H9 (cell line): ENCODE measurements at regions not wholly inside any gene's neighbourhood (a gene's known extent, or its start where the extent isn't known, plus 50 kb on each side); places are given as distances from the start of the nearest gene placed in this dataset.

Source experiments
- DNase-seq: peaks from one replicate; pipeline ENCODE4 v3.0.0-alpha.2; 2017
- H2AFZ ChIP-seq: one replicate; pipeline ENCODE4 v1.6.1; 2013; ENCODE audit warnings: mild to moderate bottlenecking, low read length, control low read depth, moderate library complexity
- H2AK5ac ChIP-seq: 2 replicates; pipeline ENCODE4 v1.6.1; 2013; ENCODE audit warnings: low read length, control low read depth, mixed read lengths; ENCODE audit not compliant: insufficient read length
- H2BK120ac ChIP-seq: one replicate; pipeline ENCODE4 v1.6.1; 2013; ENCODE audit warnings: low read depth, mild to moderate bottlenecking, low read length, control low read depth, inconsistent platforms; ENCODE audit not compliant: poor library complexity, severe bottlenecking
- H2BK12ac ChIP-seq: 2 replicates; pipeline ENCODE4 v1.6.1; 2013; ENCODE audit warnings: low read length, control low read depth, mixed read lengths, low read depth; ENCODE audit not compliant: insufficient read length
- H2BK15ac ChIP-seq: 2 replicates; pipeline ENCODE4 v1.6.1; 2013; ENCODE audit warnings: low read depth, low read length, control low read depth
- H2BK20ac ChIP-seq: one replicate; pipeline ENCODE4 v1.6.1; 2013; ENCODE audit warnings: low read depth, mild to moderate bottlenecking, low read length, control low read depth, inconsistent platforms; ENCODE audit not compliant: poor library complexity, severe bottlenecking
- H2BK5ac ChIP-seq: 2 replicates; pipeline ENCODE4 v1.6.1; 2013; ENCODE audit warnings: low read length, control low read depth, mixed read lengths; ENCODE audit not compliant: insufficient read length
- H3K14ac ChIP-seq: 2 replicates; pipeline ENCODE4 v1.6.1; 2013; ENCODE audit warnings: low read length, control low read depth; ENCODE audit not compliant: insufficient read depth
- H3K18ac ChIP-seq: 2 replicates; pipeline ENCODE4 v1.6.1; 2013; ENCODE audit warnings: low read depth, mild to moderate bottlenecking, mixed read lengths, low read length, control low read depth; ENCODE audit not compliant: insufficient read length
- H3K23ac ChIP-seq: 2 replicates; pipeline ENCODE4 v1.6.1; 2013; ENCODE audit warnings: low read length, control low read depth, mixed read lengths, low read depth; ENCODE audit not compliant: insufficient read length
- H3K23me2 ChIP-seq: 2 replicates; pipeline ENCODE4 v1.6.1; 2013; ENCODE audit warnings: low read depth, mild to moderate bottlenecking, mixed read lengths, low read length, control low read depth; ENCODE audit not compliant: insufficient read length, poor library complexity, severe bottlenecking
- H3K27ac ChIP-seq: 2 replicates; pipeline ENCODE4 v1.5.1; 2013; ENCODE audit warnings: low read length, control low read depth, mixed read lengths, low read depth; ENCODE audit not compliant: insufficient read length
- H3K27me3 ChIP-seq: 2 replicates; pipeline ENCODE4 v1.6.1; 2013; ENCODE audit warnings: low read length, control low read depth, inconsistent platforms; ENCODE audit not compliant: insufficient read depth
- H3K4ac ChIP-seq: 2 replicates; pipeline ENCODE4 v1.6.1; 2013; ENCODE audit warnings: low read depth, mild to moderate bottlenecking, control low read depth, inconsistent platforms, low read length, moderate library complexity
- H3K4me1 ChIP-seq: 2 replicates; pipeline ENCODE4 v1.6.1; 2013; ENCODE audit warnings: low read length, control low read depth, inconsistent platforms; ENCODE audit not compliant: insufficient read depth
- H3K4me2 ChIP-seq: 2 replicates; pipeline ENCODE4 v1.6.1; 2013; ENCODE audit warnings: low read length, control low read depth, mixed read lengths; ENCODE audit not compliant: insufficient read length, insufficient read depth
- H3K56ac ChIP-seq: 2 replicates; pipeline ENCODE4 v1.6.1; 2013; ENCODE audit warnings: low read depth, mild to moderate bottlenecking, mixed read lengths, low read length, control low read depth; ENCODE audit not compliant: insufficient read length
- H3K79me1 ChIP-seq: 2 replicates; pipeline ENCODE4 v1.6.1; 2013; ENCODE audit warnings: low read depth, mild to moderate bottlenecking, moderate library complexity, low read length, control low read depth, inconsistent platforms; ENCODE audit not compliant: insufficient read depth, poor library complexity, severe bottlenecking
- H3K79me2 ChIP-seq: 2 replicates; pipeline ENCODE4 v1.6.1; 2013; ENCODE audit warnings: low read length, control low read depth, inconsistent platforms; ENCODE audit not compliant: insufficient read depth
- H3K9ac ChIP-seq: 2 replicates; pipeline ENCODE4 v1.6.1; 2013; ENCODE audit warnings: low read length, control low read depth, mixed read lengths; ENCODE audit not compliant: insufficient read length; ENCODE audit errors: extremely low read depth
- H3K9me3 ChIP-seq: one replicate; pipeline ENCODE4 v1.6.1; 2013; ENCODE audit warnings: low read depth, low read length, inconsistent platforms; ENCODE audit not compliant: control insufficient read depth
- H3T11ph ChIP-seq: one replicate; pipeline ENCODE4 v1.6.1; 2013; ENCODE audit warnings: mild to moderate bottlenecking, low read length, control low read depth, inconsistent platforms
- H4K20me1 ChIP-seq: one replicate; pipeline ENCODE4 v1.6.1; 2013; ENCODE audit not compliant: control insufficient read depth, insufficient read length, insufficient read depth
- H4K5ac ChIP-seq: 2 replicates; pipeline ENCODE4 v1.6.1; 2013; ENCODE audit warnings: low read depth, mild to moderate bottlenecking, mixed read lengths, low read length, control low read depth; ENCODE audit not compliant: insufficient read length
- H4K8ac ChIP-seq: replicated peaks from 2 replicates; pipeline ENCODE4 v1.6.1; 2013; ENCODE audit warnings: low read length, control low read depth, mixed read lengths, low read depth; ENCODE audit not compliant: insufficient read length
- H4K91ac ChIP-seq: 2 replicates; pipeline ENCODE4 v1.6.1; 2013; ENCODE audit warnings: low read depth, mild to moderate bottlenecking, moderate library complexity, mixed read lengths, low read length, control low read depth; ENCODE audit not compliant: insufficient read length
- H3K27ac Mint-ChIP-seq, 3 experiments: 2 replicates in 2 of 3; 3 replicates in 1 of 3; pipeline ENCODE4 v1.8.0; 2020 to 2021; ENCODE audit warnings: mixed read lengths in 3 of 3, mild to moderate bottlenecking in 1 of 3, moderate library complexity in 1 of 3
- H3K27me3 Mint-ChIP-seq: 2 replicates; pipeline ENCODE4 v1.8.0; 2021; ENCODE audit warnings: low read depth, mild to moderate bottlenecking, moderate library complexity, mixed read lengths
- H3K36me3 Mint-ChIP-seq, 3 experiments: 2 replicates in 2 of 3; 3 replicates in 1 of 3; pipeline ENCODE4 v1.8.0; 2020 to 2021; ENCODE audit warnings: low read depth in 3 of 3, mixed read lengths in 3 of 3; ENCODE audit not compliant: insufficient read depth in 1 of 3
- H3K4me1 Mint-ChIP-seq, 2 experiments: 2 replicates each; pipeline ENCODE4 v1.8.0; 2020; ENCODE audit warnings: mixed read lengths in 2 of 2
- H3K4me3 Mint-ChIP-seq, 2 experiments: 2 replicates in 1 of 2; 3 replicates in 1 of 2; pipeline ENCODE4 v1.8.0; 2020 to 2021; ENCODE audit warnings: mild to moderate bottlenecking in 2 of 2, mixed read lengths in 2 of 2, moderate library complexity in 1 of 2
- H3K9me3 Mint-ChIP-seq, 2 experiments: 2 replicates in 1 of 2; 3 replicates in 1 of 2; pipeline ENCODE4 v1.8.0; 2020; ENCODE audit warnings: mild to moderate bottlenecking in 2 of 2, mixed read lengths in 2 of 2, moderate library complexity in 1 of 2
- WGBS: extraction: QIAGEN DNeasy Blood & Tissue Kit; methylation state at CpG from one replicate; pipeline ENCODE4 v1.1.7; 2013; ENCODE audit warnings: missing lambda C conversion rate, low lambda C conversion rate, mixed read lengths; ENCODE audit not compliant: insufficient read length; ENCODE audit errors: extremely low coverage; 5-methylcytosine and 5-hydroxymethylcytosine counted together
- TF ChIP-seq, protein P1 (sequence below): fragments of 200-600 bp; sonication (generic); conservative IDR thresholded peaks from 3 replicates; pipeline ENCODE4 v1.8.0; 2021; ENCODE audit warnings: antibody characterized with exemption, mild to moderate bottlenecking

DNA sequence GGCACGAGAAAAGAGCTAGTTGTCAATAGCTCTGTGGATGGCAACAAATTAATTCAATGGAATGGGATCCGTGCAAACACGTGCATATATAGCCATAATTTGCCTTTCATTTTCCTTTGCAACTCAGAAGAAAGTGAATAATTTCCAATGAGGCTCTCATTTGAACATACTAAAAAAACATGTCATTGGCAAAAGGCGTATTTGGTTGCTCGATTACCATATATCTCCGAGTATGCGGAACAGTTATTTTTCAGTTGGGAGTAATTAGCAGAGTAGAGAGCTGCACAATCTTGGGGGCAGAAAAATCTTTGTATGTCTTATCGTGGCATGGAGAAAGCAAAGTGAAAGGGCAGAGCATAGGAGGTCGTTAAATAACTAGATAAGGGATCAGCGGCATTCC lies 257.4 kb downstream of the SV2B start:
- H2BK20ac ChIP-seq, result no peak overlapping the region
- H3K23ac ChIP-seq, result no peak overlapping the region
- no peaks in the 10 kb centered on the region for H3K79me2 ChIP-seq
- no peak overlapping the region for H3K4me2 ChIP-seq
- no peak overlapping the region for H3K27ac Mint-ChIP-seq
- no peak overlapping the region for H2BK12ac ChIP-seq
- no peak overlapping the region for H3K4ac ChIP-seq
- peaks cover 0 to 5% (median 0%) of the 10 kb centered on the region in 3 experiments; a peak in 1 of 7 replicates for H3K36me3 Mint-ChIP-seq
- no peak overlapping the region for H2BK15ac ChIP-seq
- no peak overlapping the region for H3K56ac ChIP-seq
- no peak overlapping the region for H3K4me3 Mint-ChIP-seq
- DNase-seq, result no peak
- H3K18ac ChIP-seq, result no peak overlapping the region
- no peak overlapping the region for H3K9ac ChIP-seq
- no peaks in the 10 kb centered on the region for H3K79me1 ChIP-seq
- no peaks in the 10 kb centered on the region for H3K4me1 ChIP-seq
- H2BK120ac ChIP-seq, result no peak overlapping the region
- no peak overlapping the region for H4K5ac ChIP-seq
- peaks cover 5 to 6% of the 10 kb centered on the region in 2 experiments; a peak in 4 of 5 replicates for H3K9me3 Mint-ChIP-seq
- no peak overlapping the region for H3K27ac ChIP-seq
- no peak overlapping the region for H2AK5ac ChIP-seq
- peaks cover 3% of the 10 kb centered on the region in 2 experiments for H3K4me1 Mint-ChIP-seq
- no peak overlapping the region for H4K91ac ChIP-seq
- H2AFZ ChIP-seq, result no peak overlapping the region
- H3K14ac ChIP-seq, result no peak overlapping the region
- H4K20me1 ChIP-seq, result no peaks in the 10 kb centered on the region
- TF ChIP-seq, protein P1, sequence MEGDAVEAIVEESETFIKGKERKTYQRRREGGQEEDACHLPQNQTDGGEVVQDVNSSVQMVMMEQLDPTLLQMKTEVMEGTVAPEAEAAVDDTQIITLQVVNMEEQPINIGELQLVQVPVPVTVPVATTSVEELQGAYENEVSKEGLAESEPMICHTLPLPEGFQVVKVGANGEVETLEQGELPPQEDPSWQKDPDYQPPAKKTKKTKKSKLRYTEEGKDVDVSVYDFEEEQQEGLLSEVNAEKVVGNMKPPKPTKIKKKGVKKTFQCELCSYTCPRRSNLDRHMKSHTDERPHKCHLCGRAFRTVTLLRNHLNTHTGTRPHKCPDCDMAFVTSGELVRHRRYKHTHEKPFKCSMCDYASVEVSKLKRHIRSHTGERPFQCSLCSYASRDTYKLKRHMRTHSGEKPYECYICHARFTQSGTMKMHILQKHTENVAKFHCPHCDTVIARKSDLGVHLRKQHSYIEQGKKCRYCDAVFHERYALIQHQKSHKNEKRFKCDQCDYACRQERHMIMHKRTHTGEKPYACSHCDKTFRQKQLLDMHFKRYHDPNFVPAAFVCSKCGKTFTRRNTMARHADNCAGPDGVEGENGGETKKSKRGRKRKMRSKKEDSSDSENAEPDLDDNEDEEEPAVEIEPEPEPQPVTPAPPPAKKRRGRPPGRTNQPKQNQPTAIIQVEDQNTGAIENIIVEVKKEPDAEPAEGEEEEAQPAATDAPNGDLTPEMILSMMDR, result no peak
- H3K23me2 ChIP-seq, result no peaks in the 10 kb centered on the region
- no peak overlapping the region for H2BK5ac ChIP-seq
- H3K9me3 ChIP-seq, result no peaks in the 10 kb centered on the region
- no peak overlapping the region for H4K8ac ChIP-seq
- H3K27me3 ChIP-seq, result no peaks in the 10 kb centered on the region
- no peak overlapping the region for H3T11ph ChIP-seq
- H3K27me3 Mint-ChIP-seq, result peaks cover 3% of the 10 kb centered on the region; the same call in 1 of the 2 replicates
- no CpG with 5 or more reads among the region's 10 CpGs for WGBS
